Liver (tissue), 8 donors: ENCODE measurements at regions not wholly inside any gene's neighbourhood (a gene's known extent, or its start where the extent isn't known, plus 50 kb on each side); places are given as distances from the start of the nearest gene placed in this dataset.

ENCODE experiments used
- DNase-seq: peaks from one replicate; pipeline ENCODE4 v3.0.0-alpha.2; 2017; ENCODE audit warnings: low spot score
- H3K27ac ChIP-seq, 2 donors: one replicate each; pipeline ENCODE4 v1.7.0; 2013; ENCODE audit warnings: inconsistent platforms in 2 of 2, low read length in 2 of 2, control low read depth in 1 of 2, low read depth in 1 of 2, mild to moderate bottlenecking in 1 of 2
- H3K27me3 ChIP-seq, 4 donors: one replicate each; pipeline versions ENCODE4 v1.6.1 to v1.7.0; 2013; ENCODE audit warnings: low read length in 3 of 4, inconsistent platforms in 1 of 4, mild to moderate bottlenecking in 1 of 4, moderate library complexity in 1 of 4; ENCODE audit not compliant: control insufficient read depth in 4 of 4, insufficient read depth in 4 of 4
- H3K36me3 ChIP-seq, 4 donors: one replicate each; pipeline versions ENCODE4 v1.6.1 to v1.7.0; 2013; ENCODE audit warnings: low read length in 3 of 4, mild to moderate bottlenecking in 3 of 4, low read depth in 1 of 4, moderate library complexity in 1 of 4; ENCODE audit not compliant: control insufficient read depth in 4 of 4, insufficient read depth in 3 of 4
- H3K4me1 ChIP-seq, 4 donors: one replicate each; pipeline versions ENCODE4 v1.6.1 to v1.7.0; 2013; ENCODE audit warnings: low read length in 3 of 4, mild to moderate bottlenecking in 3 of 4, moderate library complexity in 1 of 4; ENCODE audit not compliant: control insufficient read depth in 4 of 4, insufficient read depth in 4 of 4
- H3K4me3 ChIP-seq, 3 donors: one replicate each; pipeline versions ENCODE4 v1.6.1 to v1.7.0; 2013; ENCODE audit warnings: low read length in 3 of 3, control low read depth in 1 of 3, low read depth in 1 of 3, mild to moderate bottlenecking in 1 of 3
- H3K9ac ChIP-seq, 2 donors: one replicate each; pipeline ENCODE4 v1.7.0; 2013; ENCODE audit warnings: low read length in 2 of 2, mild to moderate bottlenecking in 2 of 2, moderate library complexity in 2 of 2, control low read depth in 1 of 2, low read depth in 1 of 2
- H3K9me3 ChIP-seq, 4 donors: one replicate each; pipeline versions ENCODE4 v1.6.1 to v1.7.0; 2013; ENCODE audit warnings: low read length in 3 of 4; ENCODE audit not compliant: control insufficient read depth in 4 of 4
- CTCF ChIP-seq: fragments of 150-350 bp; IDR thresholded peaks from 2 replicates; pipeline ENCODE4 v1.5.1; 2017; ENCODE audit warnings: improper control_type of control experiment, low read depth, low read length; ENCODE audit not compliant: missing input control
- EGR1 ChIP-seq, 2 donors: IDR thresholded peaks; 2 replicates each; pipeline ENCODE4 v1.6.1; 2016 to 2018; ENCODE audit warnings: antibody characterized with exemption in 2 of 2, low read depth in 2 of 2
- FOXA1 ChIP-seq: IDR thresholded peaks from 2 replicates; pipeline ENCODE4 v1.6.1; 2016; ENCODE audit warnings: antibody characterized with exemption
- FOXA2 ChIP-seq: IDR thresholded peaks from 2 replicates; pipeline ENCODE4 v1.6.1; 2016; ENCODE audit warnings: antibody characterized with exemption
- GABPA ChIP-seq, 2 donors: IDR thresholded peaks in 1 of 2; conservative IDR thresholded peaks in 1 of 2; 2 replicates each; pipeline ENCODE4 v1.6.1; 2016; ENCODE audit warnings: antibody characterized with exemption in 2 of 2, mild to moderate bottlenecking in 1 of 2, moderate library complexity in 1 of 2
- HNF4A ChIP-seq, 2 donors: conservative IDR thresholded peaks; 2 replicates each; pipeline ENCODE4 v1.6.1; 2016; ENCODE audit warnings: antibody characterized with exemption in 2 of 2, mild to moderate bottlenecking in 2 of 2
- HNF4G ChIP-seq: IDR thresholded peaks from 2 replicates; pipeline ENCODE4 v1.6.1; 2016; ENCODE audit warnings: antibody characterized with exemption
- JUND ChIP-seq, 2 donors: IDR thresholded peaks; 2 replicates each; pipeline ENCODE4 v1.6.1; 2016; ENCODE audit warnings: antibody characterized with exemption in 2 of 2
- MAX ChIP-seq: IDR thresholded peaks from 2 replicates; pipeline ENCODE4 v1.6.1; 2016; ENCODE audit warnings: antibody characterized with exemption
- NR2F2 ChIP-seq: IDR thresholded peaks from 2 replicates; pipeline ENCODE4 v1.6.1; 2016; ENCODE audit warnings: antibody characterized with exemption
- RAD21 ChIP-seq, 2 donors: IDR thresholded peaks; 2 replicates each; pipeline ENCODE4 v1.6.1; 2016; ENCODE audit warnings: antibody characterized with exemption in 2 of 2, mild to moderate bottlenecking in 2 of 2
- RXRA ChIP-seq, 2 donors: IDR thresholded peaks; 2 replicates each; pipeline ENCODE4 v1.6.1; 2017 to 2018; ENCODE audit warnings: antibody characterized with exemption in 2 of 2, mild to moderate bottlenecking in 1 of 2
- SP1 ChIP-seq: IDR thresholded peaks from 2 replicates; pipeline ENCODE4 v1.6.1; 2018; ENCODE audit warnings: antibody characterized with exemption, mild to moderate bottlenecking
- TAF1 ChIP-seq: conservative IDR thresholded peaks from 2 replicates; pipeline ENCODE4 v1.6.1; 2016; ENCODE audit warnings: antibody characterized with exemption, mild to moderate bottlenecking
- ZBTB33 ChIP-seq: IDR thresholded peaks from 2 replicates; pipeline ENCODE4 v1.6.1; 2016; ENCODE audit warnings: antibody characterized with exemption
- WGBS: extraction: QIAGEN DNeasy Blood & Tissue Kit; methylation state at CpG from one replicate; pipeline ENCODE4 v1.1.7; 2013; 5-methylcytosine and 5-hydroxymethylcytosine counted together
- donor health status: healthy.
- donor health status: healthy.
- donor health status: healthy.
- donor health status: healthy.
- donor health status: healthy.

GRCh38 chr5:178788381-178789085 lies 58.1 kb upstream of the ZNF354A start (continued):
- no peak for TF ChIP-seq CTCF
- TF ChIP-seq HNF4G, result no peak
- no peak for TF ChIP-seq TAF1
- no peak for TF ChIP-seq HNF4A (conservative IDR thresholded peaks at IDR 0.05)
- TF ChIP-seq SP1, result no peak
- TF ChIP-seq JUND (IDR thresholded peaks at IDR 0.05), result no peak
- no peak for TF ChIP-seq EGR1 (IDR thresholded peaks at IDR 0.05; ENCODE audit: low read depth in 2 of 2)
- no peak for TF ChIP-seq RAD21 (IDR thresholded peaks at IDR 0.05)

GRCh38 chr5:178787889-178788288 lies 57.4 kb upstream of the ZNF354A start:
- H3K27me3 ChIP-seq, result no peaks in the 10 kb centered on the region
- DNase-seq, result no peak
- H3K36me3 ChIP-seq, result no peaks in the 10 kb centered on the region
- H3K9ac ChIP-seq, result no peak overlapping the region
- no peak overlapping the region for H3K4me3 ChIP-seq
- TF ChIP-seq JUND (IDR thresholded peaks at IDR 0.05) (no peak), RXRA (IDR thresholded peaks at IDR 0.05) (no peak), ZBTB33 (no peak), EGR1 (IDR thresholded peaks at IDR 0.05; ENCODE audit: low read depth in 2 of 2) (no peak), FOXA2 (no peak), FOXA1 (no peak), NR2F2 (no peak), GABPA (IDR thresholded peaks at IDR 0.05 in 1 of 2, conservative IDR thresholded peaks at IDR 0.05 in 1 of 2) (no peak), HNF4G (no peak), SP1 (no peak), TAF1 (no peak), CTCF (no peak), MAX (no peak)
- 89% methylated on average over 9 of the region's 9 CpGs for WGBS
- H3K4me1 ChIP-seq, result no peaks in the 10 kb centered on the region
- H3K9me3 ChIP-seq, result peaks cover 0 to 7% (median 0%) of the 10 kb centered on the region in 4 donors
- no peak overlapping the region for H3K27ac ChIP-seq
